ENCODE measurements at regions not wholly inside any gene's neighbourhood (a gene's known extent, or its start where the extent isn't known, plus 50 kb on each side); places are given as distances from the start of the nearest gene placed in this dataset.

GRCh38 chr15:58257776-58258325, 119.7 kb downstream of the AQP9 start:
- H3K27ac ChIP-seq, result no peak overlapping the region
- TF ChIP-seq, protein P1, sequence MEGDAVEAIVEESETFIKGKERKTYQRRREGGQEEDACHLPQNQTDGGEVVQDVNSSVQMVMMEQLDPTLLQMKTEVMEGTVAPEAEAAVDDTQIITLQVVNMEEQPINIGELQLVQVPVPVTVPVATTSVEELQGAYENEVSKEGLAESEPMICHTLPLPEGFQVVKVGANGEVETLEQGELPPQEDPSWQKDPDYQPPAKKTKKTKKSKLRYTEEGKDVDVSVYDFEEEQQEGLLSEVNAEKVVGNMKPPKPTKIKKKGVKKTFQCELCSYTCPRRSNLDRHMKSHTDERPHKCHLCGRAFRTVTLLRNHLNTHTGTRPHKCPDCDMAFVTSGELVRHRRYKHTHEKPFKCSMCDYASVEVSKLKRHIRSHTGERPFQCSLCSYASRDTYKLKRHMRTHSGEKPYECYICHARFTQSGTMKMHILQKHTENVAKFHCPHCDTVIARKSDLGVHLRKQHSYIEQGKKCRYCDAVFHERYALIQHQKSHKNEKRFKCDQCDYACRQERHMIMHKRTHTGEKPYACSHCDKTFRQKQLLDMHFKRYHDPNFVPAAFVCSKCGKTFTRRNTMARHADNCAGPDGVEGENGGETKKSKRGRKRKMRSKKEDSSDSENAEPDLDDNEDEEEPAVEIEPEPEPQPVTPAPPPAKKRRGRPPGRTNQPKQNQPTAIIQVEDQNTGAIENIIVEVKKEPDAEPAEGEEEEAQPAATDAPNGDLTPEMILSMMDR (IDR thresholded peaks at IDR 0.05), result no peak
- no peaks in the 10 kb centered on the region for H3K79me2 ChIP-seq
- H3K4me3 ChIP-seq (ENCODE audit: low read depth, low read length), result no peak overlapping the region
- no peak overlapping the region for H3K4me2 ChIP-seq (ENCODE audit: low read length)
- H3K27me3 ChIP-seq (ENCODE audit: control insufficient read depth, insufficient read depth, low read length), result no peaks in the 10 kb centered on the region
- no peak overlapping the region for H2AFZ ChIP-seq
- no peak overlapping the region for H3K9ac ChIP-seq
- no peaks in the 10 kb centered on the region for H3K36me3 ChIP-seq (ENCODE audit: control insufficient read depth, insufficient read depth, low read length)
- no peaks in the 10 kb centered on the region for H3K4me1 ChIP-seq
- H3K9me3 ChIP-seq (ENCODE audit: control insufficient read depth, low read length), result no peaks in the 10 kb centered on the region

DNA sequence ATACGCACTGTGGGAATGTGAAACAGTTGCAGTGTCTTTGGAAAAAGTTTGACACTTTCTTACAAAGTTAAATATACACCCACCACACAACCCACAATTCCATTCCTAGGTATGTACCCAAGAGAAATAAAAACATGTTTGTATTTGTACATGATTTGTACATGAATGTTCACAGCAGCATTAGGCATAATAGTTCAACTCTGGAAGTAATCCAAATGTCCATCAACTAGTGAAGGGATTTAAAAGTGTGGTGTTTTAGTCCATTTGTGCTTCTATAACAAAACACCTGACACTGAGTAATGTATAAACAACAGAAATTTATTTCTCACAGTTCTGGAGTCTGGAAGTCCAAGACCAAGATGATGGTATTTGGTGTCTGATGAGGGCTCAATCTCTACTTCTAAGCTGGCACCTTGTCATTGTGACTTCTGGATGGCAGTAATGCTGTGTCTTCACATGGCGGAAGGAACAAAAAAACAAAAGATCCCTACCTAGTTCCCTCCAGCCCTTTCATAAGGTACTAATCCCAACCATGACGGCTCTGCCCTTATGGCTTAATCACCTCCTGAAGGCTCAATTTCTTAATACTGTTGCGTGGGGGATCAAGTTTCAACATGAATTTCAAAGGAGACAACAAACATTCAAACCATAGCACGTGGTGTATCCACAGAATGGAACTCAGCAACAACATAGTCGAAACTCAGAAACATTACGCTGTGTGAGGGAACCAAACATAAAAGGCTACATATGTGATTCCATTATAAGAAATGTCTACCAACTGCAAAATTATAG, 120.5 kb downstream of the AQP9 start:
- no peak overlapping the region for H3K4me3 ChIP-seq (ENCODE audit: low read depth, low read length)
- no peaks in the 10 kb centered on the region for H3K79me2 ChIP-seq
- no peak overlapping the region for H3K4me2 ChIP-seq (ENCODE audit: low read length)
- H3K4me1 ChIP-seq, result no peaks in the 10 kb centered on the region
- no peak overlapping the region for H3K9ac ChIP-seq
- no peak overlapping the region for H2AFZ ChIP-seq
- no peaks in the 10 kb centered on the region for H3K9me3 ChIP-seq (ENCODE audit: control insufficient read depth, low read length)
- TF ChIP-seq, protein P1 (IDR thresholded peaks at IDR 0.05), result no peak
- H3K27me3 ChIP-seq (ENCODE audit: control insufficient read depth, insufficient read depth, low read length), result no peaks in the 10 kb centered on the region
- H3K36me3 ChIP-seq (ENCODE audit: control insufficient read depth, insufficient read depth, low read length), result no peaks in the 10 kb centered on the region
- H3K27ac ChIP-seq, result no peak overlapping the region

DNA sequence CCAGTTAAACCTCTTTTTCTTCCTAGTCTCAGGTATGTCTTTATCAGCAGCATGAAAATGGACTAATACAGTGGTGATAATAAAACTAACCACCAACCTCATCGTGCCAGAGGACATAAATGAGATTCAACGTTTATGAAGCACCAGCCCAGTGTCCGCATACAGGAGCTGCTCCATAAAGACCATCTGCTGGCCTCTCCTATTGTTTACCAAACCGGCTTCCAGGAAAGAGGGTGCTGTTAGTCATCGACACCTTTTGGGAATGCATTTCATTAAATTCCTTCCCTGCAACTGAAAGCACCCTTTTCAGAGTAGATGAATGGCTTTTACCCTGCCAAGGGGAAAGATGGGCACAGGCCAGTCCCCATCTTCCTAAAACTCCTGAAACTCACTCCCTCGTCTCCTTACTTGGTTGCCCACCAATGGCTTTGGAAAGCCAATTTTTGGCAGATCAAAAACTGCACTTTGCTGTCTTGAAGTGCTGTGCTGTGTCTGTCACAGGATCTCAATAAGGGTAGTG, 122.1 kb downstream of the AQP9 start:
- no peaks in the 10 kb centered on the region for H3K36me3 ChIP-seq (ENCODE audit: control insufficient read depth, insufficient read depth, low read length)
- H3K4me2 ChIP-seq (ENCODE audit: low read length), result no peak overlapping the region
- no peak overlapping the region for H3K4me3 ChIP-seq (ENCODE audit: low read depth, low read length)
- H3K79me2 ChIP-seq, result no peaks in the 10 kb centered on the region
- H3K27me3 ChIP-seq (ENCODE audit: control insufficient read depth, insufficient read depth, low read length), result no peaks in the 10 kb centered on the region
- H3K9ac ChIP-seq, result no peak overlapping the region
- TF ChIP-seq, protein P1 (IDR thresholded peaks at IDR 0.05), result no peak
- H2AFZ ChIP-seq, result no peak overlapping the region
- no peaks in the 10 kb centered on the region for H3K9me3 ChIP-seq (ENCODE audit: control insufficient read depth, low read length)
- no peaks in the 10 kb centered on the region for H3K4me1 ChIP-seq
- no peak overlapping the region for H3K27ac ChIP-seq

GRCh38 chr15:58260725-58261267, 122.6 kb downstream of the AQP9 start:
- no peak overlapping the region for H3K27ac ChIP-seq
- H2AFZ ChIP-seq, result no peak overlapping the region
- no peaks in the 10 kb centered on the region for H3K27me3 ChIP-seq (ENCODE audit: control insufficient read depth, insufficient read depth, low read length)
- no peaks in the 10 kb centered on the region for H3K9me3 ChIP-seq (ENCODE audit: control insufficient read depth, low read length)
- H3K36me3 ChIP-seq (ENCODE audit: control insufficient read depth, insufficient read depth, low read length), result no peaks in the 10 kb centered on the region
- no peak overlapping the region for H3K4me3 ChIP-seq (ENCODE audit: low read depth, low read length)
- no peaks in the 10 kb centered on the region for H3K79me2 ChIP-seq
- H3K9ac ChIP-seq, result no peak overlapping the region
- no peak overlapping the region for H3K4me2 ChIP-seq (ENCODE audit: low read length)
- H3K4me1 ChIP-seq, result no peaks in the 10 kb centered on the region
- TF ChIP-seq, protein P1 (IDR thresholded peaks at IDR 0.05), result no peak

Measured in parathyroid adenoma (tissue), 2 donors.